HEK293 (cell line): ENCODE measurements at regions not wholly inside any gene's neighbourhood (a gene's known extent, or its start where the extent isn't known, plus 50 kb on each side); places are given as distances from the start of the nearest gene placed in this dataset.

Source experiments
- CTCF ChIA-PET: fragments of 350-600 bp; formaldehyde crosslinking; extraction: SDS; loops from one replicate; lab custom pipeline; 2021; ENCODE audit warnings: antibody characterized with exemption; lab: Yijun Ruan, JAX
- POLR2A ChIA-PET: fragments of 300-600 bp; formaldehyde crosslinking; extraction: SDS; loops from one replicate; lab custom pipeline; 2020; ENCODE audit warnings: antibody characterized with exemption, inconsistent platforms; lab: Yijun Ruan, JAX
- H3K27ac ChIP-seq: fragments of 200-500 bp; sonication (Bioruptor generic); 2 replicates; pipeline ENCODE4 v1.5.1; 2014; ENCODE audit warnings: low read depth, low read length, control low read depth, inconsistent platforms; ENCODE audit errors: extremely low read depth
- H3K36me3 ChIP-seq, 2 experiments: fragments of 200-500 bp in 1 of 2; sonication (Bioruptor generic) in 1 of 2; 1 replicate in 1 of 2; 2 replicates in 1 of 2; pipeline ENCODE4 v1.5.1; 2014 to 2017; ENCODE audit warnings: inconsistent platforms in 2 of 2, low read length in 2 of 2; ENCODE audit not compliant: control insufficient read depth in 2 of 2, insufficient read depth in 1 of 2
- H3K4me1 ChIP-seq: fragments of 200-500 bp; sonication (Bioruptor generic); 2 replicates; pipeline ENCODE4 v1.5.1; 2014; ENCODE audit warnings: mild to moderate bottlenecking, low read length, inconsistent platforms; ENCODE audit not compliant: control insufficient read depth, insufficient read depth
- H3K4me3 ChIP-seq: 2 replicates; pipeline ENCODE4 v1.5.1; 2011; ENCODE audit warnings: low read depth, mild to moderate bottlenecking, control low read depth, low read length, moderate library complexity
- H3K9me3 ChIP-seq: fragments of 200-500 bp; sonication (Bioruptor generic); 2 replicates; pipeline ENCODE4 v1.5.1; 2014; ENCODE audit warnings: low read depth, low read length, inconsistent platforms; ENCODE audit not compliant: control insufficient read depth, insufficient read depth
- MYNN ChIP-seq: fragments of 450-650 bp; formaldehyde crosslinking; IDR thresholded peaks from 2 replicates; pipeline ENCODE4 v1.5.1; 2016; ENCODE audit warnings: missing biosample characterization, missing genetic modification characterization, borderline replicate concordance
- SETDB1 ChIP-seq: IDR thresholded peaks from one replicate; pipeline ENCODE4 v1.6.1; 2017; ENCODE audit warnings: mild to moderate bottlenecking, low read length, moderate library complexity, mixed read lengths; ENCODE audit not compliant: insufficient read length
- ZBTB17 ChIP-seq: fragments of 450-650 bp; formaldehyde crosslinking; IDR thresholded peaks from 2 replicates; pipeline ENCODE4 v1.5.1; 2016; ENCODE audit warnings: missing biosample characterization, missing genetic modification characterization
- ZBTB44 ChIP-seq: fragments of 450-650 bp; IDR thresholded peaks from 2 replicates; pipeline ENCODE4 v1.5.1; 2018; ENCODE audit warnings: missing biosample characterization, mild to moderate bottlenecking, missing genetic modification characterization
- ZBTB48 ChIP-seq: fragments of 450-650 bp; formaldehyde crosslinking; IDR thresholded peaks from 2 replicates; pipeline ENCODE4 v1.5.1; 2016; ENCODE audit warnings: missing biosample characterization, missing genetic modification characterization
- ZEB2 ChIP-seq: fragments of 450-650 bp; formaldehyde crosslinking; IDR thresholded peaks from 2 replicates; pipeline ENCODE4 v1.5.1; 2016; ENCODE audit warnings: missing biosample characterization, missing genetic modification characterization
- ZFP41 ChIP-seq: fragments of 450-650 bp; formaldehyde crosslinking; IDR thresholded peaks from 2 replicates; pipeline ENCODE4 v1.5.1; 2016; ENCODE audit warnings: missing biosample characterization, missing genetic modification characterization, borderline replicate concordance
- ZNF37A ChIP-seq: fragments of 450-650 bp; IDR thresholded peaks from 2 replicates; pipeline ENCODE4 v1.5.1; 2018; ENCODE audit warnings: missing biosample characterization, missing genetic modification characterization
- ZNF521 ChIP-seq: fragments of 450-650 bp; formaldehyde crosslinking; IDR thresholded peaks from 2 replicates; pipeline ENCODE4 v1.5.1; 2017; ENCODE audit warnings: missing biosample characterization, mild to moderate bottlenecking, missing genetic modification characterization
- ZNF621 ChIP-seq: fragments of 450-650 bp; formaldehyde crosslinking; IDR thresholded peaks from 2 replicates; pipeline ENCODE4 v1.5.1; 2017; ENCODE audit warnings: missing biosample characterization, missing genetic modification characterization
- ZNF664 ChIP-seq: fragments of 450-650 bp; formaldehyde crosslinking; IDR thresholded peaks from 2 replicates; pipeline ENCODE4 v1.5.1; 2016; ENCODE audit warnings: missing biosample characterization, missing genetic modification characterization
- ZNF677 ChIP-seq: fragments of 450-650 bp; IDR thresholded peaks from 2 replicates; pipeline ENCODE4 v1.5.0; 2018; ENCODE audit warnings: missing biosample characterization, mild to moderate bottlenecking, missing genetic modification characterization, moderate library complexity
- ZNF76 ChIP-seq: fragments of 450-650 bp; formaldehyde crosslinking; IDR thresholded peaks from 2 replicates; pipeline ENCODE4; 2016; ENCODE audit warnings: low read depth, missing biosample characterization, missing genetic modification characterization, borderline replicate concordance
- ZNF777 ChIP-seq: fragments of 450-650 bp; formaldehyde crosslinking; IDR thresholded peaks from 2 replicates; pipeline ENCODE4 v1.5.1; 2017; ENCODE audit warnings: missing biosample characterization, missing genetic modification characterization, borderline replicate concordance
- TF ChIP-seq, protein P1 (sequence below): fragments of 450-650 bp; formaldehyde crosslinking; IDR thresholded peaks from 2 replicates; pipeline ENCODE4 v1.5.1; 2017; ENCODE audit warnings: missing biosample characterization, mild to moderate bottlenecking, missing genetic modification characterization, moderate library complexity
- TF ChIP-seq, protein P2 (sequence below): fragments of 450-650 bp; formaldehyde crosslinking; conservative IDR thresholded peaks from 2 replicates; pipeline ENCODE4 v1.5.1; 2016; ENCODE audit warnings: low read depth, missing biosample characterization, missing genetic modification characterization
- TF ChIP-seq, protein P3 (sequence below): fragments of 450-650 bp; formaldehyde crosslinking; conservative IDR thresholded peaks from 2 replicates; pipeline ENCODE4 v1.5.1; 2016; ENCODE audit warnings: low read depth, missing biosample characterization, missing genetic modification characterization

DNA sequence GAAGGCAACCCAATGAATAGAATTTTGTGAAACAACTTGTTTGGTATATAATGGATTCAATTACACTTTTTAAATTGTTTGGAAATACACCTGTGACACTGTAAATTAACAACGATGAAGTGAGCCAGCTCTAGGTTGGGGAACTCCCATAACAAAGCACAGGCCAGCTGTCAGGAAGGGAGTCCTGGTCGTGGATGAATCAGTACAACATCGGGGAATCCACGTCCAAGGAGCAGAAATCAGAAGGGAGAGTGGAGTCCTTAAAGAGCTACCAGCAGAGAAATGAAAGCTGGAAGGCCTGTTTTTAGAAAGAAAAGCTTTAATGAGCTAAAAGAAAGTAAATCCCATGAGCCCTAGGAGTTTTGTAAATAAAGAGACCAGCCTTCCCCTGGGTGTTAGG, 223.1 kb upstream of the SLC35B3 start:
- POLR2A ChIA-PET, result no interaction called here
- Histone ChIP-seq H3K36me3 (no peaks in the 10 kb centered on the region), H3K4me1 (peaks cover 4% of the 10 kb centered on the region; the same call in 1 of the 2 replicates), H3K4me3 (no peak overlapping the region), H3K9me3 (no peaks in the 10 kb centered on the region), H3K27ac (no peak overlapping the region)
- no peak for TF ChIP-seq ZNF664 (tag by site-specific recombination)
- no peak for TF ChIP-seq ZNF76
- TF ChIP-seq, protein P1, sequence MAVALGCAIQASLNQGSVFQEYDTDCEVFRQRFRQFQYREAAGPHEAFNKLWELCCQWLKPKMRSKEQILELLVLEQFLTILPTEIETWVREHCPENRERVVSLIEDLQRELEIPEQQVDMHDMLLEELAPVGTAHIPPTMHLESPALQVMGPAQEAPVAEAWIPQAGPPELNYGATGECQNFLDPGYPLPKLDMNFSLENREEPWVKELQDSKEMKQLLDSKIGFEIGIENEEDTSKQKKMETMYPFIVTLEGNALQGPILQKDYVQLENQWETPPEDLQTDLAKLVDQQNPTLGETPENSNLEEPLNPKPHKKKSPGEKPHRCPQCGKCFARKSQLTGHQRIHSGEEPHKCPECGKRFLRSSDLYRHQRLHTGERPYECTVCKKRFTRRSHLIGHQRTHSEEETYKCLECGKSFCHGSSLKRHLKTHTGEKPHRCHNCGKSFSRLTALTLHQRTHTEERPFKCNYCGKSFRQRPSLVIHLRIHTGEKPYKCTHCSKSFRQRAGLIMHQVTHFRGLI (tag by site-specific recombination), result no peak
- TF ChIP-seq ZNF677 (tag by site-specific recombination), result no peak
- TF ChIP-seq MYNN (tag by site-specific recombination), result no peak
- no peak for TF ChIP-seq ZNF621 (tag by site-specific recombination)
- TF ChIP-seq ZNF521 (tag by site-specific recombination), result no peak
- TF ChIP-seq, protein P2, sequence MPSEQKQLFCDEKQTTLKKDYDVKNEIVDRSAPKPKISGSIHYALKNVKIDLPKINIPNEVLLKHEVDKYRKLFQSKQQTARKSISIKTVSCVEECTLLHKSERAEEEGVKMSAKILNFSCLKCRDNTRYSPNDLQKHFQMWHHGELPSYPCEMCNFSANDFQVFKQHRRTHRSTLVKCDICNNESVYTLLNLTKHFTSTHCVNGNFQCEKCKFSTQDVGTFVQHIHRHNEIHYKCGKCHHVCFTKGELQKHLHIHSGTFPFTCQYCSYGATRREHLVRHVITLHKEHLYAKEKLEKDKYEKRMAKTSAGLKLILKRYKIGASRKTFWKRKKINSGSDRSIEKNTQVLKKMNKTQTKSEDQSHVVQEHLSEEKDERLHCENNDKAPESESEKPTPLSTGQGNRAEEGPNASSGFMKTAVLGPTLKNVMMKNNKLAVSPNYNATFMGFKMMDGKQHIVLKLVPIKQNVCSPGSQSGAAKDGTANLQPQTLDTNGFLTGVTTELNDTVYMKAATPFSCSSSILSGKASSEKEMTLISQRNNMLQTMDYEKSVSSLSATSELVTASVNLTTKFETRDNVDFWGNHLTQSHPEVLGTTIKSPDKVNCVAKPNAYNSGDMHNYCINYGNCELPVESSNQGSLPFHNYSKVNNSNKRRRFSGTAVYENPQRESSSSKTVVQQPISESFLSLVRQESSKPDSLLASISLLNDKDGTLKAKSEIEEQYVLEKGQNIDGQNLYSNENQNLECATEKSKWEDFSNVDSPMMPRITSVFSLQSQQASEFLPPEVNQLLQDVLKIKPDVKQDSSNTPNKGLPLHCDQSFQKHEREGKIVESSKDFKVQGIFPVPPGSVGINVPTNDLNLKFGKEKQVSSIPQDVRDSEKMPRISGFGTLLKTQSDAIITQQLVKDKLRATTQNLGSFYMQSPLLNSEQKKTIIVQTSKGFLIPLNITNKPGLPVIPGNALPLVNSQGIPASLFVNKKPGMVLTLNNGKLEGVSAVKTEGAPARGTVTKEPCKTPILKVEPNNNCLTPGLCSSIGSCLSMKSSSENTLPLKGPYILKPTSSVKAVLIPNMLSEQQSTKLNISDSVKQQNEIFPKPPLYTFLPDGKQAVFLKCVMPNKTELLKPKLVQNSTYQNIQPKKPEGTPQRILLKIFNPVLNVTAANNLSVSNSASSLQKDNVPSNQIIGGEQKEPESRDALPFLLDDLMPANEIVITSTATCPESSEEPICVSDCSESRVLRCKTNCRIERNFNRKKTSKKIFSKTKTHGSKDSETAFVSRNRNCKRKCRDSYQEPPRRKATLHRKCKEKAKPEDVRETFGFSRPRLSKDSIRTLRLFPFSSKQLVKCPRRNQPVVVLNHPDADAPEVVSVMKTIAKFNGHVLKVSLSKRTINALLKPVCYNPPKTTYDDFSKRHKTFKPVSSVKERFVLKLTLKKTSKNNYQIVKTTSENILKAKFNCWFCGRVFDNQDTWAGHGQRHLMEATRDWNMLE (tag by site-specific recombination), result no peak
- CTCF ChIA-PET, result no interaction called here

DNA sequence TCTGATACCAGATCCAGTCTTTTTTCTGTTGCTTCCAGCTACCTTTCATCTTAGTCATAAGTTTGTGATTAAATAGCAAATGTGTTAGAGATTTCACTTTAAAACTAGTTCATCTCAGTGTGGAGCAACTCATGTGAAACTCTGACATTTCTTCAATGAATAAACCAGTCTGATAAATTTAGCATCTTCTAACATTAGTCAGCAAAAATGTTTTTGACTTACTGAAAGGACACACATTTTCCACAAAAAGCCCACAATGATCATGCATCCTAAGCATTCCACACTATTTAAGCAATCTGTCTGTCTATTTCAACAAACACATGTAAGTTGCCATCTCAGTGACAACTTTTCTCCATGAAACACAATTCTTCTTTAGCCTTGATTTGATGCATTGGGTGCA, 222.2 kb upstream of the SLC35B3 start:
- TF ChIP-seq ZFP41 (tag by site-specific recombination) (no peak), ZEB2 (tag by site-specific recombination) (no peak), ZBTB48 (no peak), ZBTB17 (tag by site-specific recombination) (no peak), ZNF37A (tag by site-specific recombination) (no peak)
- Histone ChIP-seq H3K4me3 (no peak overlapping the region), H3K27ac (no peak overlapping the region), H3K4me1 (peaks cover 4% of the 10 kb centered on the region; the same call in 1 of the 2 replicates), H3K36me3 (no peaks in the 10 kb centered on the region), H3K9me3 (no peaks in the 10 kb centered on the region)
- ChIA-PET CTCF (no interaction called here), POLR2A (no interaction called here)

- TF ChIP-seq ZNF777 (no peak), ZBTB44 (no peak), SETDB1 (no peak)
- TF ChIP-seq, protein P3, sequence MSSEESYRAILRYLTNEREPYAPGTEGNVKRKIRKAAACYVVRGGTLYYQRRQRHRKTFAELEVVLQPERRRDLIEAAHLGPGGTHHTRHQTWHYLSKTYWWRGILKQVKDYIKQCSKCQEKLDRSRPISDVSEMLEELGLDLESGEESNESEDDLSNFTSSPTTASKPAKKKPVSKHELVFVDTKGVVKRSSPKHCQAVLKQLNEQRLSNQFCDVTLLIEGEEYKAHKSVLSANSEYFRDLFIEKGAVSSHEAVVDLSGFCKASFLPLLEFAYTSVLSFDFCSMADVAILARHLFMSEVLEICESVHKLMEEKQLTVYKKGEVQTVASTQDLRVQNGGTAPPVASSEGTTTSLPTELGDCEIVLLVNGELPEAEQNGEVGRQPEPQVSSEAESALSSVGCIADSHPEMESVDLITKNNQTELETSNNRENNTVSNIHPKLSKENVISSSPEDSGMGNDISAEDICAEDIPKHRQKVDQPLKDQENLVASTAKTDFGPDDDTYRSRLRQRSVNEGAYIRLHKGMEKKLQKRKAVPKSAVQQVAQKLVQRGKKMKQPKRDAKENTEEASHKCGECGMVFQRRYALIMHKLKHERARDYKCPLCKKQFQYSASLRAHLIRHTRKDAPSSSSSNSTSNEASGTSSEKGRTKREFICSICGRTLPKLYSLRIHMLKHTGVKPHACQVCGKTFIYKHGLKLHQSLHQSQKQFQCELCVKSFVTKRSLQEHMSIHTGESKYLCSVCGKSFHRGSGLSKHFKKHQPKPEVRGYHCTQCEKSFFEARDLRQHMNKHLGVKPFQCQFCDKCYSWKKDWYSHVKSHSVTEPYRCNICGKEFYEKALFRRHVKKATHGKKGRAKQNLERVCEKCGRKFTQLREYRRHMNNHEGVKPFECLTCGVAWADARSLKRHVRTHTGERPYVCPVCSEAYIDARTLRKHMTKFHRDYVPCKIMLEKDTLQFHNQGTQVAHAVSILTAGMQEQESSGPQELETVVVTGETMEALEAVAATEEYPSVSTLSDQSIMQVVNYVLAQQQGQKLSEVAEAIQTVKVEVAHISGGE (tag by site-specific recombination), result no peak
- H3K4me3 ChIP-seq, result no peak overlapping the region
- no peaks in the 10 kb centered on the region for H3K9me3 ChIP-seq
- CTCF ChIA-PET, result interaction anchor here (0.7 kb wide), 1 partner anchor 82 kb away, joined by 3 read pairs; no protein-coding TSS in a partner anchor
- H3K36me3 ChIP-seq, result no peaks in the 10 kb centered on the region
- H3K4me1 ChIP-seq, result peaks cover 4% of the 10 kb centered on the region; the same call in 1 of the 2 replicates
- POLR2A ChIA-PET, result no interaction called here
- H3K27ac ChIP-seq, result no peak overlapping the region
These were observed 220.5 kb upstream of the SLC35B3 start for GRCh38 chr6:8655670-8656454.
